Cardiac muscle cell (in vitro differentiated cells and primary cell): ENCODE measurements at regions not wholly inside any gene's neighbourhood (a gene's known extent, or its start where the extent isn't known, plus 50 kb on each side); places are given as distances from the start of the nearest gene placed in this dataset.
A peak's percentile ranks its signal among the peaks of the same experiment; 100 is the strongest.

Experiments
- DNase-seq, 2 donors: peaks; one replicate each; pipeline versions ENCODE4 v3.0.0 to v3.0.0-alpha.2; 2010 to 2017; ENCODE audit warnings: low read depth in 1 of 2, low spot score in 1 of 2
- H3K27ac ChIP-seq: fragments of 200-600 bp; sonication (generic); 2 replicates; pipeline ENCODE4 v1.5.1; 2016
- H3K27me3 ChIP-seq: fragments of 200-600 bp; sonication (generic); 2 replicates; pipeline ENCODE4 v1.6.0; 2016; ENCODE audit warnings: control low read depth
- H3K36me3 ChIP-seq: fragments of 200-600 bp; sonication (generic); 2 replicates; pipeline ENCODE4 v1.5.1; 2016; ENCODE audit warnings: control low read depth
- H3K4me1 ChIP-seq: fragments of 200-600 bp; sonication (generic); 2 replicates; pipeline ENCODE4 v1.8.1; 2017; ENCODE audit warnings: low read depth, mild to moderate bottlenecking, mixed run types
- H3K4me3 ChIP-seq: fragments of 200-600 bp; sonication (generic); 2 replicates; pipeline ENCODE4 v1.5.1; 2016; ENCODE audit warnings: mild to moderate bottlenecking
- H3K9me3 ChIP-seq: fragments of 200-600 bp; sonication (generic); 2 replicates; pipeline ENCODE4 v1.5.1; 2017; ENCODE audit warnings: low read depth, mild to moderate bottlenecking, control low read depth
- TF ChIP-seq, protein P1 (sequence below): IDR thresholded peaks from 2 replicates; pipeline ENCODE4 v1.5.1; 2012; ENCODE audit warnings: low read depth, mild to moderate bottlenecking, low read length

- no peak overlapping the region for H3K27ac ChIP-seq
- DNase-seq: no peak
- H3K27me3 ChIP-seq: no peaks in the 10 kb centered on the region
- H3K36me3 ChIP-seq: no peaks in the 10 kb centered on the region
- H3K4me1 ChIP-seq: no peaks in the 10 kb centered on the region
- TF ChIP-seq, protein P1, sequence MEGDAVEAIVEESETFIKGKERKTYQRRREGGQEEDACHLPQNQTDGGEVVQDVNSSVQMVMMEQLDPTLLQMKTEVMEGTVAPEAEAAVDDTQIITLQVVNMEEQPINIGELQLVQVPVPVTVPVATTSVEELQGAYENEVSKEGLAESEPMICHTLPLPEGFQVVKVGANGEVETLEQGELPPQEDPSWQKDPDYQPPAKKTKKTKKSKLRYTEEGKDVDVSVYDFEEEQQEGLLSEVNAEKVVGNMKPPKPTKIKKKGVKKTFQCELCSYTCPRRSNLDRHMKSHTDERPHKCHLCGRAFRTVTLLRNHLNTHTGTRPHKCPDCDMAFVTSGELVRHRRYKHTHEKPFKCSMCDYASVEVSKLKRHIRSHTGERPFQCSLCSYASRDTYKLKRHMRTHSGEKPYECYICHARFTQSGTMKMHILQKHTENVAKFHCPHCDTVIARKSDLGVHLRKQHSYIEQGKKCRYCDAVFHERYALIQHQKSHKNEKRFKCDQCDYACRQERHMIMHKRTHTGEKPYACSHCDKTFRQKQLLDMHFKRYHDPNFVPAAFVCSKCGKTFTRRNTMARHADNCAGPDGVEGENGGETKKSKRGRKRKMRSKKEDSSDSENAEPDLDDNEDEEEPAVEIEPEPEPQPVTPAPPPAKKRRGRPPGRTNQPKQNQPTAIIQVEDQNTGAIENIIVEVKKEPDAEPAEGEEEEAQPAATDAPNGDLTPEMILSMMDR: no peak
- H3K4me3 ChIP-seq: no peak overlapping the region
- no peaks in the 10 kb centered on the region for H3K9me3 ChIP-seq
These were observed 125.6 kb upstream of the TSLP start for GRCh38 chr5:110945874-110946436.

DNA sequence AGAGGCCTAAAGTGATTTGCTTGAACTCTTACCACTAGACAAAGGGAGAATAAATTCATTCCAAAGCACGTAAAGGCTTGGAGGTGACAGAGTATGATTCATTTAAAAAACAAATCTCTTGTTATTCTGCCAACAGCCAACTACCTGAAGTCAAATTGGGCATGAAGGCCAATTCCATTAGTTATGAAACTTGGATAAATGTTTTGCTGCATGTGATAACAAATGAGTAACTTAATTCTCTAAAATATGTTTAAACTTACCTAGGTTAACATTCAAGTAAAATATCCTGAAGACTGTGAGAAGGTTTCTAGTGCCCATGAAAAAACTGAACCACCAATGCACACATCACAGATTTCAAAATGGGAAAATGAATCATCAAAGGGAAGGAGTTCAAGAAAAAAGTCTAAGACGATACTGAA is 120.1 kb upstream of the TSLP start:
- H3K4me1 ChIP-seq: no peaks in the 10 kb centered on the region
- H3K27me3 ChIP-seq: no peaks in the 10 kb centered on the region
- H3K36me3 ChIP-seq: no peaks in the 10 kb centered on the region
- no peaks in the 10 kb centered on the region for H3K9me3 ChIP-seq
- H3K4me3 ChIP-seq: no peak overlapping the region
- DNase-seq: peak in 1 of 2 donors; percentile 21
- TF ChIP-seq, protein P1: no peak
- no peak overlapping the region for H3K27ac ChIP-seq

GRCh38 chr5:110956280-110956912 is 115.1 kb upstream of the TSLP start:
- H3K9me3 ChIP-seq: no peaks in the 10 kb centered on the region
- no peak overlapping the region for H3K4me3 ChIP-seq
- no peaks in the 10 kb centered on the region for H3K36me3 ChIP-seq
- no peak for DNase-seq
- no peaks in the 10 kb centered on the region for H3K4me1 ChIP-seq
- H3K27ac ChIP-seq: no peak overlapping the region
- TF ChIP-seq, protein P1: no peak
- H3K27me3 ChIP-seq: no peaks in the 10 kb centered on the region

GRCh38 chr5:110956913-110957813 is 114.3 kb upstream of the TSLP start:
- TF ChIP-seq, protein P1: no peak
- no peaks in the 10 kb centered on the region for H3K36me3 ChIP-seq
- DNase-seq: no peak
- H3K4me1 ChIP-seq: no peaks in the 10 kb centered on the region
- no peaks in the 10 kb centered on the region for H3K9me3 ChIP-seq
- H3K27ac ChIP-seq: no peak overlapping the region
- H3K27me3 ChIP-seq: no peaks in the 10 kb centered on the region
- H3K4me3 ChIP-seq: no peak overlapping the region

DNA sequence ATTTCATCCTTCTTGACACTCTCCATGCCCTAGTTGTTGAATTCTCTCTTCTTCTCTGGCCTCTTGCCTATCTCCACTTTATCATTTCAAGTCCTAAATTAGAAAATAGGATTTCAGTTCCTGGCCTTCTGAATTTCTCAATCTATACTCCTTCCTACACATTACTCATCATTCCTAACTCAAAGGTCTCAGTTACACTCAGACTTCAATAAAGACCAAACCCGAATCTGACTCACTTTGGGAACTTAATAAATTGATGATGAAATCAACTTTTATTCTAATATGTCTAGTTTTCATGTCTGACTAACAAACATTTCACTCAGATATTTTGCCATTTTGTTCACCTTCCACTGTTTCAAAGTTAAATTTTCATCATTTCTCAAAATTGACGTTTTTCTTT is 113.6 kb upstream of the TSLP start:
- TF ChIP-seq, protein P1: no peak
- Histone ChIP-seq H3K4me1 (no peaks in the 10 kb centered on the region), H3K9me3 (no peaks in the 10 kb centered on the region), H3K27me3 (no peaks in the 10 kb centered on the region), H3K36me3 (no peaks in the 10 kb centered on the region), H3K27ac (no peak overlapping the region), H3K4me3 (no peak overlapping the region)
- peak in 1 of 2 donors; percentile 64 for DNase-seq
